ENCODE measurements at regions not wholly inside any gene's neighbourhood (a gene's known extent, or its start where the extent isn't known, plus 50 kb on each side); places are given as distances from the start of the nearest gene placed in this dataset.

GRCh38 chr22:27526901-27527300 is 274.7 kb downstream of the MN1 start:
- no peak for DNase-seq

GRCh38 chr22:27531782-27532530 is 269.6 kb downstream of the MN1 start:
- DNase-seq = no peak

GRCh38 chr22:27533105-27533745 is 268.3 kb downstream of the MN1 start:
- no peak for DNase-seq

GRCh38 chr22:27534720-27535125 is 266.8 kb downstream of the MN1 start:
- DNase-seq = no peak

- DNase-seq = no peak
These were observed 266.1 kb downstream of the MN1 start for GRCh38 chr22:27535452-27535851.

- DNase-seq = no peak
These were observed 264.1 kb downstream of the MN1 start for GRCh38 chr22:27537501-27537900.

- no peak for DNase-seq
These were observed 262.9 kb downstream of the MN1 start for GRCh38 chr22:27538666-27539065.

GRCh38 chr22:27540247-27540646 is 261.3 kb downstream of the MN1 start:
- no peak for DNase-seq

GRCh38 chr22:27540656-27541396 is 260.7 kb downstream of the MN1 start:
- DNase-seq = no peak

GRCh38 chr22:27541836-27542235 is 259.7 kb downstream of the MN1 start:
- DNase-seq = no peak

- DNase-seq = no peak
These were observed 259.0 kb downstream of the MN1 start for GRCh38 chr22:27542602-27543001.

- DNase-seq = no peak
These were observed 258.1 kb downstream of the MN1 start for GRCh38 chr22:27543460-27543859.

- DNase-seq = no peak
These were observed 256.5 kb downstream of the MN1 start for GRCh38 chr22:27545085-27545484.

GRCh38 chr22:27546157-27546935 is 255.2 kb downstream of the MN1 start:
- peak; percentile 39 for DNase-seq

GRCh38 chr22:27551402-27551801 is 250.2 kb downstream of the MN1 start:
- DNase-seq = no peak

- no peak for DNase-seq
These were observed 249.4 kb downstream of the MN1 start for GRCh38 chr22:27552176-27552575.

GRCh38 chr22:27552863-27553262 is 248.7 kb downstream of the MN1 start:
- DNase-seq = no peak

GRCh38 chr22:27554106-27554811 is 247.3 kb downstream of the MN1 start:
- DNase-seq = no peak

- DNase-seq = no peak
These were observed 246.6 kb downstream of the MN1 start for GRCh38 chr22:27554841-27555456.

GRCh38 chr22:27556371-27556770 is 245.2 kb downstream of the MN1 start:
- DNase-seq = no peak

GRCh38 chr22:27557286-27558008 is 244.1 kb downstream of the MN1 start:
- peak; percentile 68 for DNase-seq
